GM19238 (cell line): ENCODE measurements at regions not wholly inside any gene's neighbourhood (a gene's known extent, or its start where the extent isn't known, plus 50 kb on each side); places are given as distances from the start of the nearest gene placed in this dataset.

Experiments
- DNase-seq: peaks from one replicate; pipeline ENCODE4 v3.0.0; 2011; ENCODE audit warnings: low spot score; ENCODE audit not compliant: insufficient read length

GRCh38 chr1:199272139-199272544, 633.3 kb downstream of the PTPRC start:
- no peak for DNase-seq

- peak; percentile 3 for DNase-seq
Observed at GRCh38 chr1:199272628-199273086, 633.8 kb downstream of the PTPRC start.

- DNase-seq, result no peak
Observed at GRCh38 chr1:199273837-199274379, 635.1 kb downstream of the PTPRC start.

GRCh38 chr1:199279067-199279466, 640.2 kb downstream of the PTPRC start:
- DNase-seq, result no peak

GRCh38 chr1:199279872-199280645, 641.2 kb downstream of the PTPRC start:
- no peak for DNase-seq

- DNase-seq, result no peak
Observed at GRCh38 chr1:199282751-199283305, 644.0 kb downstream of the PTPRC start.

- DNase-seq, result no peak
Observed at GRCh38 chr1:199283794-199284193, 645.0 kb downstream of the PTPRC start.

- DNase-seq, result no peak
Observed at GRCh38 chr1:199287206-199287605, 648.4 kb downstream of the PTPRC start.

- DNase-seq, result no peak
Observed at GRCh38 chr1:199287647-199288046, 648.8 kb downstream of the PTPRC start.

GRCh38 chr1:199290186-199290585, 651.3 kb downstream of the PTPRC start:
- no peak for DNase-seq

- DNase-seq, result no peak
Observed at GRCh38 chr1:199291022-199291740, 652.3 kb downstream of the PTPRC start.

GRCh38 chr1:199292896-199293295, 654.1 kb downstream of the PTPRC start:
- no peak for DNase-seq

- DNase-seq, result no peak
Observed at GRCh38 chr1:199295107-199295506, 656.3 kb downstream of the PTPRC start.

GRCh38 chr1:199297174-199297573, 658.3 kb downstream of the PTPRC start:
- no peak for DNase-seq

GRCh38 chr1:199297887-199298286, 659.0 kb downstream of the PTPRC start:
- no peak for DNase-seq

- DNase-seq, result no peak
Observed at GRCh38 chr1:199298825-199299224, 660.0 kb downstream of the PTPRC start.

GRCh38 chr1:199301472-199302217, 662.8 kb downstream of the PTPRC start:
- DNase-seq, result no peak

GRCh38 chr1:199302554-199302953, 663.7 kb downstream of the PTPRC start:
- no peak for DNase-seq

GRCh38 chr1:199303035-199303434, 664.2 kb downstream of the PTPRC start:
- no peak for DNase-seq

- no peak for DNase-seq
Observed at GRCh38 chr1:199305053-199305452, 666.2 kb downstream of the PTPRC start.

GRCh38 chr1:199307496-199308264, 668.8 kb downstream of the PTPRC start:
- no peak for DNase-seq
